ENCODE measurements at regions not wholly inside any gene's neighbourhood (a gene's known extent, or its start where the extent isn't known, plus 50 kb on each side); places are given as distances from the start of the nearest gene placed in this dataset.

- Histone ChIP-seq H3K14ac (ENCODE audit: low read length) (no peak overlapping the region), H3K9me3 (replicated peaks in 1 of 2; ENCODE audit: control insufficient read depth in 2 of 2, insufficient read depth in 1 of 2, low read depth in 1 of 2, low read length in 2 of 2) (peaks cover 2% of the 10 kb centered on the region in 2 donors), H2AK5ac (ENCODE audit: low read depth, low read length) (no peak overlapping the region), H3K4me1 (ENCODE audit: control insufficient read depth in 2 of 2, insufficient read depth in 1 of 2, low read depth in 1 of 2, low read length in 2 of 2) (no peaks in the 10 kb centered on the region), H3K18ac (ENCODE audit: low read length) (peak overlapping the region; percentile 1), H3K36me3 (replicated peaks in 1 of 2; ENCODE audit: control insufficient read depth in 2 of 2, insufficient read depth in 2 of 2, low read length in 2 of 2) (no peaks in the 10 kb centered on the region), H3K9ac (ENCODE audit: low read depth, low read length, poor library complexity) (no peak overlapping the region), H2BK120ac (ENCODE audit: low read depth, low read length) (no peak overlapping the region), H4K91ac (ENCODE audit: low read depth, low read length, poor library complexity) (no peak overlapping the region), H4K8ac (ENCODE audit: low read depth, low read length) (no peak overlapping the region), H3K4me2 (ENCODE audit: insufficient read depth, low read length, poor library complexity, severe bottlenecking) (no peak overlapping the region), H3K79me1 (ENCODE audit: low read depth, low read length) (no peaks in the 10 kb centered on the region), H3K4me3 (ENCODE audit: low read length in 2 of 2) (no peak overlapping the region), H2AFZ (ENCODE audit: low read length) (no peak overlapping the region), H3K27me3 (ENCODE audit: control insufficient read depth in 3 of 3, insufficient read depth in 3 of 3, low read depth in 1 of 3, low read length in 3 of 3) (peaks cover 0 to 2% (median 0%) of the 10 kb centered on the region in 3 experiments), H3K23ac (ENCODE audit: low read depth, low read length, poor library complexity) (no peak overlapping the region), H3K27ac (replicated peaks; ENCODE audit: low read length) (no peak overlapping the region), H3K4ac (ENCODE audit: low read length) (no peak overlapping the region), H2BK12ac (ENCODE audit: low read length) (no peak overlapping the region), H2BK5ac (ENCODE audit: low read length) (no peak overlapping the region), H2BK15ac (ENCODE audit: low read length) (no peak overlapping the region)
- no CpG with 5 or more reads among the region's 4 CpGs for WGBS, 2 donors (ENCODE audit: extremely low coverage in 2 of 2, insufficient read length in 2 of 2, insufficient replicate concordance in 1 of 2)
- no peak for DNase-seq (ENCODE audit: low spot score)
Measured at GRCh38 chr20:17848249-17849048, 120.1 kb downstream of the SNX5 start.

GRCh38 chr20:17845701-17846475 lies 122.7 kb downstream of the SNX5 start:
- Histone ChIP-seq H4K91ac (ENCODE audit: low read depth, low read length, poor library complexity) (no peak overlapping the region), H4K8ac (ENCODE audit: low read depth, low read length) (no peak overlapping the region), H2BK12ac (ENCODE audit: low read length) (no peak overlapping the region), H3K18ac (ENCODE audit: low read length) (no peak overlapping the region), H3K14ac (ENCODE audit: low read length) (no peak overlapping the region), H3K4me2 (ENCODE audit: insufficient read depth, low read length, poor library complexity, severe bottlenecking) (no peak overlapping the region), H2AFZ (ENCODE audit: low read length) (no peak overlapping the region), H2BK15ac (ENCODE audit: low read length) (no peak overlapping the region), H3K4me1 (ENCODE audit: control insufficient read depth in 2 of 2, insufficient read depth in 1 of 2, low read depth in 1 of 2, low read length in 2 of 2) (no peaks in the 10 kb centered on the region), H2BK120ac (ENCODE audit: low read depth, low read length) (no peak overlapping the region), H3K36me3 (replicated peaks in 1 of 2; ENCODE audit: control insufficient read depth in 2 of 2, insufficient read depth in 2 of 2, low read length in 2 of 2) (no peaks in the 10 kb centered on the region), H2AK5ac (ENCODE audit: low read depth, low read length) (no peak overlapping the region), H3K79me1 (ENCODE audit: low read depth, low read length) (no peaks in the 10 kb centered on the region), H3K27me3 (ENCODE audit: control insufficient read depth in 3 of 3, insufficient read depth in 3 of 3, low read depth in 1 of 3, low read length in 3 of 3) (peaks cover 0 to 2% (median 0%) of the 10 kb centered on the region in 3 experiments), H3K27ac (replicated peaks; ENCODE audit: low read length) (no peak overlapping the region), H3K4ac (ENCODE audit: low read length) (no peak overlapping the region), H2BK5ac (ENCODE audit: low read length) (no peak overlapping the region), H3K9ac (ENCODE audit: low read depth, low read length, poor library complexity) (no peak overlapping the region), H3K9me3 (replicated peaks in 1 of 2; ENCODE audit: control insufficient read depth in 2 of 2, insufficient read depth in 1 of 2, low read depth in 1 of 2, low read length in 2 of 2) (peaks cover 2% of the 10 kb centered on the region in 2 donors), H3K4me3 (ENCODE audit: low read length in 2 of 2) (no peak overlapping the region), H3K23ac (ENCODE audit: low read depth, low read length, poor library complexity) (no peak overlapping the region)
- no CpG with 5 or more reads among the region's 10 CpGs for WGBS, 2 donors (ENCODE audit: extremely low coverage in 2 of 2, insufficient read length in 2 of 2, insufficient replicate concordance in 1 of 2)
- DNase-seq (ENCODE audit: low spot score), result no peak

GRCh38 chr20:17844549-17845298 lies 123.9 kb downstream of the SNX5 start:
- Histone ChIP-seq H3K4me3 (ENCODE audit: low read length in 2 of 2) (no peak overlapping the region), H3K79me1 (ENCODE audit: low read depth, low read length) (no peaks in the 10 kb centered on the region), H2AFZ (ENCODE audit: low read length) (no peak overlapping the region), H4K91ac (ENCODE audit: low read depth, low read length, poor library complexity) (no peak overlapping the region), H3K4me1 (ENCODE audit: control insufficient read depth in 2 of 2, insufficient read depth in 1 of 2, low read depth in 1 of 2, low read length in 2 of 2) (no peaks in the 10 kb centered on the region), H2BK5ac (ENCODE audit: low read length) (no peak overlapping the region), H3K14ac (ENCODE audit: low read length) (no peak overlapping the region), H3K18ac (ENCODE audit: low read length) (no peak overlapping the region), H4K8ac (ENCODE audit: low read depth, low read length) (no peak overlapping the region), H2BK120ac (ENCODE audit: low read depth, low read length) (no peak overlapping the region), H3K27ac (replicated peaks; ENCODE audit: low read length) (no peak overlapping the region), H3K9me3 (replicated peaks in 1 of 2; ENCODE audit: control insufficient read depth in 2 of 2, insufficient read depth in 1 of 2, low read depth in 1 of 2, low read length in 2 of 2) (peaks cover under 1 to 2% of the 10 kb centered on the region in 2 donors), H3K23ac (ENCODE audit: low read depth, low read length, poor library complexity) (no peak overlapping the region), H2AK5ac (ENCODE audit: low read depth, low read length) (no peak overlapping the region), H2BK12ac (ENCODE audit: low read length) (no peak overlapping the region), H3K36me3 (replicated peaks in 1 of 2; ENCODE audit: control insufficient read depth in 2 of 2, insufficient read depth in 2 of 2, low read length in 2 of 2) (no peaks in the 10 kb centered on the region), H2BK15ac (ENCODE audit: low read length) (no peak overlapping the region), H3K4ac (ENCODE audit: low read length) (no peak overlapping the region), H3K27me3 (ENCODE audit: control insufficient read depth in 3 of 3, insufficient read depth in 3 of 3, low read depth in 1 of 3, low read length in 3 of 3) (peaks cover 0 to 2% (median 0%) of the 10 kb centered on the region in 3 experiments), H3K4me2 (ENCODE audit: insufficient read depth, low read length, poor library complexity, severe bottlenecking) (no peak overlapping the region), H3K9ac (ENCODE audit: low read depth, low read length, poor library complexity) (no peak overlapping the region)
- no CpG with 5 or more reads among the region's 7 CpGs for WGBS, 2 donors (ENCODE audit: extremely low coverage in 2 of 2, insufficient read length in 2 of 2, insufficient replicate concordance in 1 of 2)
- no peak for DNase-seq (ENCODE audit: low spot score)

- no CpG with 5 or more reads among the region's 1 CpG for WGBS, 2 donors (ENCODE audit: extremely low coverage in 2 of 2, insufficient read length in 2 of 2, insufficient replicate concordance in 1 of 2)
- H3K4ac ChIP-seq (ENCODE audit: low read length), result no peak overlapping the region
- no peak overlapping the region for H4K91ac ChIP-seq (ENCODE audit: low read depth, low read length, poor library complexity)
- no peak overlapping the region for H2BK120ac ChIP-seq (ENCODE audit: low read depth, low read length)
- no peak overlapping the region for H3K14ac ChIP-seq (ENCODE audit: low read length)
- H3K79me1 ChIP-seq (ENCODE audit: low read depth, low read length), result no peaks in the 10 kb centered on the region
- H3K23ac ChIP-seq (ENCODE audit: low read depth, low read length, poor library complexity), result no peak overlapping the region
- H2AK5ac ChIP-seq (ENCODE audit: low read depth, low read length), result no peak overlapping the region
- H3K27me3 ChIP-seq (ENCODE audit: control insufficient read depth in 3 of 3, insufficient read depth in 3 of 3, low read depth in 1 of 3, low read length in 3 of 3), result peaks cover 0 to 2% (median 0%) of the 10 kb centered on the region in 3 experiments
- no peak overlapping the region for H3K27ac ChIP-seq (replicated peaks; ENCODE audit: low read length)
- no peak overlapping the region for H3K4me2 ChIP-seq (ENCODE audit: insufficient read depth, low read length, poor library complexity, severe bottlenecking)
- no peak overlapping the region for H3K9ac ChIP-seq (ENCODE audit: low read depth, low read length, poor library complexity)
- no peaks in the 10 kb centered on the region for H3K36me3 ChIP-seq (replicated peaks in 1 of 2; ENCODE audit: control insufficient read depth in 2 of 2, insufficient read depth in 2 of 2, low read length in 2 of 2)
- no peak overlapping the region for H2AFZ ChIP-seq (ENCODE audit: low read length)
- H2BK15ac ChIP-seq (ENCODE audit: low read length), result no peak overlapping the region
- H4K8ac ChIP-seq (ENCODE audit: low read depth, low read length), result no peak overlapping the region
- no peak overlapping the region for H3K18ac ChIP-seq (ENCODE audit: low read length)
- H3K4me3 ChIP-seq (ENCODE audit: low read length in 2 of 2), result no peak overlapping the region
- DNase-seq (ENCODE audit: low spot score), result no peak
- no peaks in the 10 kb centered on the region for H3K4me1 ChIP-seq (ENCODE audit: control insufficient read depth in 2 of 2, insufficient read depth in 1 of 2, low read depth in 1 of 2, low read length in 2 of 2)
- H2BK12ac ChIP-seq (ENCODE audit: low read length), result no peak overlapping the region
- no peak overlapping the region for H2BK5ac ChIP-seq (ENCODE audit: low read length)
- H3K9me3 ChIP-seq (replicated peaks in 1 of 2; ENCODE audit: control insufficient read depth in 2 of 2, insufficient read depth in 1 of 2, low read depth in 1 of 2, low read length in 2 of 2), result peaks cover 0 to 2% of the 10 kb centered on the region in 2 donors
Measured at GRCh38 chr20:17844133-17844429, 124.5 kb downstream of the SNX5 start.

Data from neuronal stem cell (in vitro differentiated cells).